ENCODE measurements at regions not wholly inside any gene's neighbourhood (a gene's known extent, or its start where the extent isn't known, plus 50 kb on each side); places are given as distances from the start of the nearest gene placed in this dataset.

DNA sequence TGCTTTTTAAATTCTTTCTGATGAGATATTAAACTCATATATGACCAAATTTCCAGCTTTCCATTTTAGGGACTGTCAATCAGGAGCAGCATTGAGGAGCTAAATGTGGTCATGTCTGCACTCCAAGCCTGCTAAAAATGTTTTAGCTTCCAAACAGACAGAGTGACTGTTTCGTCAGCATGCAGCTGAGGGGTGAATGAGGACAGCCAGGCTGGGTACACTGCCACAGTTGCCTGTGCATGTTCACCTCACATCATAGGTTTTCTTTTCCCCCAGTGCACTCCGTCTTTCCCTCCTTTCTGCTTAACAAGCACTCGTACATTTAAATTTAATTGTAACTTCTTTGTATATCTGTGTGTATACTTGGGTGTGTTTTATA is 138.1 kb downstream of the ARRDC3 start:
- Histone ChIP-seq H3K4me3 (ENCODE audit: control insufficient read depth in 2 of 3, extremely low read depth in 1 of 3, insufficient read depth in 2 of 3, low read depth in 1 of 3, low read length in 3 of 3) (no peak overlapping the region), H2AFZ (ENCODE audit: control insufficient read depth, low read length) (no peak overlapping the region), H3K9ac (ENCODE audit: control insufficient read depth, extremely low read depth, insufficient read depth, low read length) (no peak overlapping the region), H4K20me1 (ENCODE audit: control insufficient read depth, extremely low read depth, insufficient read depth, low read length) (no peaks in the 10 kb centered on the region), H3K9me1 (ENCODE audit: control insufficient read depth, extremely low read depth, insufficient read depth, low read length) (no peaks in the 10 kb centered on the region), H3K9me3 (ENCODE audit: control insufficient read depth, low read depth, low read length) (no peaks in the 10 kb centered on the region), H3K4me1 (ENCODE audit: control insufficient read depth, extremely low read depth, insufficient read depth, low read length) (no peaks in the 10 kb centered on the region), H3K4me2 (ENCODE audit: control insufficient read depth, extremely low read depth, insufficient read depth, low read depth, low read length) (no peak overlapping the region), H3K36me3 (ENCODE audit: control insufficient read depth in 2 of 2, extremely low read depth in 1 of 2, insufficient read depth in 2 of 2, low read length in 2 of 2) (no peaks in the 10 kb centered on the region), H3K27ac (ENCODE audit: control insufficient read depth, insufficient read depth, low read length) (no peak overlapping the region), H3K27me3 (ENCODE audit: control insufficient read depth, extremely low read depth, insufficient read depth, low read length) (no peaks in the 10 kb centered on the region), H3K79me2 (ENCODE audit: control insufficient read depth, insufficient read depth, low read length) (no peaks in the 10 kb centered on the region)
- DNase-seq (ENCODE audit: low read depth, low spot score): no peak
- TF ChIP-seq, protein P1, sequence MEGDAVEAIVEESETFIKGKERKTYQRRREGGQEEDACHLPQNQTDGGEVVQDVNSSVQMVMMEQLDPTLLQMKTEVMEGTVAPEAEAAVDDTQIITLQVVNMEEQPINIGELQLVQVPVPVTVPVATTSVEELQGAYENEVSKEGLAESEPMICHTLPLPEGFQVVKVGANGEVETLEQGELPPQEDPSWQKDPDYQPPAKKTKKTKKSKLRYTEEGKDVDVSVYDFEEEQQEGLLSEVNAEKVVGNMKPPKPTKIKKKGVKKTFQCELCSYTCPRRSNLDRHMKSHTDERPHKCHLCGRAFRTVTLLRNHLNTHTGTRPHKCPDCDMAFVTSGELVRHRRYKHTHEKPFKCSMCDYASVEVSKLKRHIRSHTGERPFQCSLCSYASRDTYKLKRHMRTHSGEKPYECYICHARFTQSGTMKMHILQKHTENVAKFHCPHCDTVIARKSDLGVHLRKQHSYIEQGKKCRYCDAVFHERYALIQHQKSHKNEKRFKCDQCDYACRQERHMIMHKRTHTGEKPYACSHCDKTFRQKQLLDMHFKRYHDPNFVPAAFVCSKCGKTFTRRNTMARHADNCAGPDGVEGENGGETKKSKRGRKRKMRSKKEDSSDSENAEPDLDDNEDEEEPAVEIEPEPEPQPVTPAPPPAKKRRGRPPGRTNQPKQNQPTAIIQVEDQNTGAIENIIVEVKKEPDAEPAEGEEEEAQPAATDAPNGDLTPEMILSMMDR (optimal IDR thresholded peaks at IDR 0.05 in 1 of 3, IDR thresholded peaks at IDR 0.05 in 1 of 3, conservative IDR thresholded peaks at IDR 0.05 in 1 of 3; ENCODE audit: extremely low read depth in 1 of 3, insufficient read depth in 2 of 3, low read length in 3 of 3): no peak
- TF ChIP-seq EZH2 (IDR thresholded peaks at IDR 0.05; ENCODE audit: low read length): no peak
- dilution Hi-C loops (cut with MboI; ENCODE audit: extremely low pct_ligation_motif_present, low sequenced_read_pairs): no loop called here
- FAIRE-seq: no peak

DNA sequence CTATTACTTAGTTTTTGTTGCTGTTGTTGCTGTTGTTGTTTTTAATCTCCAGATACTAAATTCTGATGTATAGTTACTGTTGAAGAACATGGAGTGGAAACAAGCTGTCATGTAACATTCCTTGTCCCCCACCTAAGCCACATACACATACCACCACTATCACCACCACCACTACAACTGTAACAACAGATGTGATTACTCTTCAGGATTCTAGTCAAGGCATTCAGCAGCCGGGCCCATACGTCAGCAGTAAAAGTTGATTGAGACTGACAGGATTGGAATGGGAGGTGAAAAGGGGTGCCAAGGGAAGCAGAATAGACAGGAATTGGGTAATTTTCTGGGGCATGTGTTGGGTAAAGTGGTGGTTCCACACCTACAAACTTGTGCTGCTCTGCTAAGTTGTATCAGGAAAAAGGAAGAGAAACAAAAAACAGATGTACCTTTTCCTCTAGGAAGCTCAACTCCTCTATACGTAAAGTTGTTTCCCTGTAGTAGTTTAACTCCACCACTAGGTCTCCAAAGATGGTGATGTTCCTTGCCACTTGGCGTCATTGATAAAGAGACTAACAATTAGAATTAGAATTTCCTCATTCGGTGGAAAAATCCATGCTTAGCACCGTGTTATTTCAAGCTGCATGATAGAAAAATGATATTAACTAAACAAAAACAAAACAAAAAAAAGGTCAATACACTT is 138.6 kb downstream of the ARRDC3 start:
- H3K79me2 ChIP-seq (ENCODE audit: control insufficient read depth, insufficient read depth, low read length): no peaks in the 10 kb centered on the region
- H3K4me2 ChIP-seq (ENCODE audit: control insufficient read depth, extremely low read depth, insufficient read depth, low read depth, low read length): no peak overlapping the region
- no peaks in the 10 kb centered on the region for H3K27me3 ChIP-seq (ENCODE audit: control insufficient read depth, extremely low read depth, insufficient read depth, low read length)
- H3K27ac ChIP-seq (ENCODE audit: control insufficient read depth, insufficient read depth, low read length): no peak overlapping the region
- dilution Hi-C loops (cut with MboI; ENCODE audit: extremely low pct_ligation_motif_present, low sequenced_read_pairs): no loop called here
- no peaks in the 10 kb centered on the region for H3K9me3 ChIP-seq (ENCODE audit: control insufficient read depth, low read depth, low read length)
- no peaks in the 10 kb centered on the region for H3K9me1 ChIP-seq (ENCODE audit: control insufficient read depth, extremely low read depth, insufficient read depth, low read length)
- H4K20me1 ChIP-seq (ENCODE audit: control insufficient read depth, extremely low read depth, insufficient read depth, low read length): no peaks in the 10 kb centered on the region
- no peaks in the 10 kb centered on the region for H3K36me3 ChIP-seq (ENCODE audit: control insufficient read depth in 2 of 2, extremely low read depth in 1 of 2, insufficient read depth in 2 of 2, low read length in 2 of 2)
- FAIRE-seq (no peak), DNase-seq (ENCODE audit: low read depth, low spot score) (no peak)
- H3K4me1 ChIP-seq (ENCODE audit: control insufficient read depth, extremely low read depth, insufficient read depth, low read length): no peaks in the 10 kb centered on the region
- TF ChIP-seq, protein P1 (optimal IDR thresholded peaks at IDR 0.05 in 1 of 3, IDR thresholded peaks at IDR 0.05 in 1 of 3, conservative IDR thresholded peaks at IDR 0.05 in 1 of 3; ENCODE audit: extremely low read depth in 1 of 3, insufficient read depth in 2 of 3, low read length in 3 of 3): no peak
- no peak for TF ChIP-seq EZH2 (IDR thresholded peaks at IDR 0.05; ENCODE audit: low read length)
- no peak overlapping the region for H3K4me3 ChIP-seq (ENCODE audit: control insufficient read depth in 2 of 3, extremely low read depth in 1 of 3, insufficient read depth in 2 of 3, low read depth in 1 of 3, low read length in 3 of 3)
- H2AFZ ChIP-seq (ENCODE audit: control insufficient read depth, low read length): no peak overlapping the region
- H3K9ac ChIP-seq (ENCODE audit: control insufficient read depth, extremely low read depth, insufficient read depth, low read length): no peak overlapping the region
